ENCODE measurements at regions not wholly inside any gene's neighbourhood (a gene's known extent, or its start where the extent isn't known, plus 50 kb on each side); places are given as distances from the start of the nearest gene placed in this dataset.

DNA sequence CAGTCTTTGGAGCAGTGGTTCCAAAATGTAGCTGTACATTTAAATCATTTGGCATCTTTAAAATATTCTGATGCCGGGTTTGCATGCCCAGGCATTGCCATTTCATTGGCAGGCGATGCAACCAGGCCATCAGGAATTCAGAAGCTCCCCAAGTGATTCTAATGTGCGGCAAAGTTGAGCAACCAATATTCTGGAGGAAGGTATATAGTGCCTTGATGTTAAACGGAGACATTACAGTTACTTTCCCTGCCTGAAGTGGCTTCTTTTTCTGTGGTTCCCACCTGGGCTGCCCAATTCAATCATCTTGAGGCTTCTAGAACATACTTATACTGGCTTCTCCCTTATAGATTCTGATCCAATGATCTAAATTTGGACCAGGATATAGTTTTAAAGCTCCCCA, 68.7 kb upstream of the PGM2 start:
- no peak overlapping the region for H3K9ac ChIP-seq (ENCODE audit: low read length)

DNA sequence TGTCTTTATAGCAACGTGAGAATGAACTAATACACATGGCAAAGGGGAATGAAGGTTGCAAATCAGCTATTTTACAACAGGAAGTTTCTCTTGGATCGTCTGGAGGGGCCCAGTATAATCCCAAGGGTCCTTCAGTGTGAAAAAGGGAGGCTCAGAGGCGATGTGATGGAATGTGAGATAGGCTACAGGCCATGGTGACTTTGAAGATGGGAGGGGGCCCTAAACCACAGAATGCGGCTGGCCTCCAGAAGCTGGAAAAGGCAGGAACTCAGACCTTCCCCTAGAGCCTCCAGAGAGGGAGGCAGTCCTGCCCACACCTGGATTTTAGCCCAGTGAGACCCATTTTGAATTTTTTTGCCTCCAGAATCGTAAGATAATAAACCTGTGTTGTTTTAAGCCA, 69.4 kb upstream of the PGM2 start:
- ChIA-PET RAD21 (ENCODE audit: low non-redundant PET in 1 of 2, low total read pairs in 2 of 2, uncharacterized antibody in 2 of 2, unreplicated experiment in 2 of 2) (no interaction called here), CTCF (no interaction called here), POLR2A (no interaction called here)
- Histone ChIP-seq H3K27ac (ENCODE audit: low read depth, low read length) (no peak overlapping the region), H3K27me3 (ENCODE audit: insufficient read depth, low read length) (no peaks in the 10 kb centered on the region), H3K9ac (ENCODE audit: low read length) (no peak overlapping the region), H3K4me3 (replicated peaks in 1 of 2; ENCODE audit: low read depth in 1 of 2, low read length in 2 of 2) (no peak overlapping the region), H3K79me2 (ENCODE audit: insufficient read depth, low read length) (no peaks in the 10 kb centered on the region), H3K36me3 (ENCODE audit: control insufficient read depth in 1 of 2, insufficient read depth in 2 of 2, low read length in 2 of 2) (no peaks in the 10 kb centered on the region), H4K20me1 (ENCODE audit: insufficient read depth) (no peaks in the 10 kb centered on the region), H3K4me1 (ENCODE audit: control insufficient read depth in 1 of 2, insufficient read depth in 2 of 2, low read length in 2 of 2) (no peaks in the 10 kb centered on the region), H3K4me2 (ENCODE audit: low read length) (no peak overlapping the region), H3K9me3 (ENCODE audit: control insufficient read depth in 1 of 2, insufficient read depth in 1 of 2, low read depth in 1 of 2, low read length in 2 of 2) (no peaks in the 10 kb centered on the region), H3K9me2 (ENCODE audit: insufficient read depth) (no peaks in the 10 kb centered on the region), H2AFZ (ENCODE audit: low read depth, low read length, poor library complexity, severe bottlenecking) (no peak overlapping the region)
- ATAC-seq (no peak), DNase-seq (ENCODE audit: low read depth, low spot score) (no peak)
- BruUV-seq (replicated peaks), result no TSS peak
- intact Hi-C loops (cut with micrococcal nuclease), result no loop called here
- TF ChIP-seq, protein P1, sequence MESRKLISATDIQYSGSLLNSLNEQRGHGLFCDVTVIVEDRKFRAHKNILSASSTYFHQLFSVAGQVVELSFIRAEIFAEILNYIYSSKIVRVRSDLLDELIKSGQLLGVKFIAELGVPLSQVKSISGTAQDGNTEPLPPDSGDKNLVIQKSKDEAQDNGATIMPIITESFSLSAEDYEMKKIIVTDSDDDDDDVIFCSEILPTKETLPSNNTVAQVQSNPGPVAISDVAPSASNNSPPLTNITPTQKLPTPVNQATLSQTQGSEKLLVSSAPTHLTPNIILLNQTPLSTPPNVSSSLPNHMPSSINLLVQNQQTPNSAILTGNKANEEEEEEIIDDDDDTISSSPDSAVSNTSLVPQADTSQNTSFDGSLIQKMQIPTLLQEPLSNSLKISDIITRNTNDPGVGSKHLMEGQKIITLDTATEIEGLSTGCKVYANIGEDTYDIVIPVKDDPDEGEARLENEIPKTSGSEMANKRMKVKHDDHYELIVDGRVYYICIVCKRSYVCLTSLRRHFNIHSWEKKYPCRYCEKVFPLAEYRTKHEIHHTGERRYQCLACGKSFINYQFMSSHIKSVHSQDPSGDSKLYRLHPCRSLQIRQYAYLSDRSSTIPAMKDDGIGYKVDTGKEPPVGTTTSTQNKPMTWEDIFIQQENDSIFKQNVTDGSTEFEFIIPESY (IDR thresholded peaks at IDR 0.05; ENCODE audit: extremely low read depth, insufficient replicate concordance, low read length), result no peak
- TF ChIP-seq RAD21 (IDR thresholded peaks at IDR 0.05; ENCODE audit: low read depth) (no peak), FOSL1 (IDR thresholded peaks at IDR 0.05; ENCODE audit: low read depth) (no peak), POLR2A (IDR thresholded peaks at IDR 0.05; ENCODE audit: borderline replicate concordance, extremely low read depth, insufficient read depth, insufficient read length) (no peak), EZH2 (IDR thresholded peaks at IDR 0.05) (no peak), SP1 (IDR thresholded peaks at IDR 0.05; ENCODE audit: low read depth) (no peak), ELF1 (IDR thresholded peaks at IDR 0.05; ENCODE audit: borderline replicate concordance, low read depth) (no peak), JUND (IDR thresholded peaks at IDR 0.05) (no peak), SIN3A (IDR thresholded peaks at IDR 0.05; ENCODE audit: low read depth) (no peak), EGR1 (IDR thresholded peaks at IDR 0.05; ENCODE audit: low read depth) (no peak), ZFX (IDR thresholded peaks at IDR 0.05) (no peak), ZNF274 (IDR thresholded peaks at IDR 0.05; ENCODE audit: low read depth, low read length) (no peak)
- TF ChIP-seq, protein P2, sequence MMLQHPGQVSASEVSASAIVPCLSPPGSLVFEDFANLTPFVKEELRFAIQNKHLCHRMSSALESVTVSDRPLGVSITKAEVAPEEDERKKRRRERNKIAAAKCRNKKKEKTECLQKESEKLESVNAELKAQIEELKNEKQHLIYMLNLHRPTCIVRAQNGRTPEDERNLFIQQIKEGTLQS (IDR thresholded peaks at IDR 0.05), result no peak
- TF ChIP-seq, protein P3, sequence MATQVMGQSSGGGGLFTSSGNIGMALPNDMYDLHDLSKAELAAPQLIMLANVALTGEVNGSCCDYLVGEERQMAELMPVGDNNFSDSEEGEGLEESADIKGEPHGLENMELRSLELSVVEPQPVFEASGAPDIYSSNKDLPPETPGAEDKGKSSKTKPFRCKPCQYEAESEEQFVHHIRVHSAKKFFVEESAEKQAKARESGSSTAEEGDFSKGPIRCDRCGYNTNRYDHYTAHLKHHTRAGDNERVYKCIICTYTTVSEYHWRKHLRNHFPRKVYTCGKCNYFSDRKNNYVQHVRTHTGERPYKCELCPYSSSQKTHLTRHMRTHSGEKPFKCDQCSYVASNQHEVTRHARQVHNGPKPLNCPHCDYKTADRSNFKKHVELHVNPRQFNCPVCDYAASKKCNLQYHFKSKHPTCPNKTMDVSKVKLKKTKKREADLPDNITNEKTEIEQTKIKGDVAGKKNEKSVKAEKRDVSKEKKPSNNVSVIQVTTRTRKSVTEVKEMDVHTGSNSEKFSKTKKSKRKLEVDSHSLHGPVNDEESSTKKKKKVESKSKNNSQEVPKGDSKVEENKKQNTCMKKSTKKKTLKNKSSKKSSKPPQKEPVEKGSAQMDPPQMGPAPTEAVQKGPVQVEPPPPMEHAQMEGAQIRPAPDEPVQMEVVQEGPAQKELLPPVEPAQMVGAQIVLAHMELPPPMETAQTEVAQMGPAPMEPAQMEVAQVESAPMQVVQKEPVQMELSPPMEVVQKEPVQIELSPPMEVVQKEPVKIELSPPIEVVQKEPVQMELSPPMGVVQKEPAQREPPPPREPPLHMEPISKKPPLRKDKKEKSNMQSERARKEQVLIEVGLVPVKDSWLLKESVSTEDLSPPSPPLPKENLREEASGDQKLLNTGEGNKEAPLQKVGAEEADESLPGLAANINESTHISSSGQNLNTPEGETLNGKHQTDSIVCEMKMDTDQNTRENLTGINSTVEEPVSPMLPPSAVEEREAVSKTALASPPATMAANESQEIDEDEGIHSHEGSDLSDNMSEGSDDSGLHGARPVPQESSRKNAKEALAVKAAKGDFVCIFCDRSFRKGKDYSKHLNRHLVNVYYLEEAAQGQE (IDR thresholded peaks at IDR 0.05; ENCODE audit: low read depth), result no peak

More for the DNA sequence above, 68.7 kb upstream of the PGM2 start:
- H3K36me3 ChIP-seq (ENCODE audit: control insufficient read depth in 1 of 2, insufficient read depth in 2 of 2, low read length in 2 of 2), result no peaks in the 10 kb centered on the region
- H3K27me3 ChIP-seq (ENCODE audit: insufficient read depth, low read length), result no peaks in the 10 kb centered on the region
- ChIA-PET RAD21 (ENCODE audit: low non-redundant PET in 1 of 2, low total read pairs in 2 of 2, uncharacterized antibody in 2 of 2, unreplicated experiment in 2 of 2) (no interaction called here), POLR2A (no interaction called here), CTCF (no interaction called here)
- H2AFZ ChIP-seq (ENCODE audit: low read depth, low read length, poor library complexity, severe bottlenecking), result no peak overlapping the region
- H3K9me2 ChIP-seq (ENCODE audit: insufficient read depth), result no peaks in the 10 kb centered on the region
- DNase-seq (ENCODE audit: low read depth, low spot score), result no peak
- H3K4me1 ChIP-seq (ENCODE audit: control insufficient read depth in 1 of 2, insufficient read depth in 2 of 2, low read length in 2 of 2), result no peaks in the 10 kb centered on the region
- no peak for ATAC-seq
- H3K4me2 ChIP-seq (ENCODE audit: low read length), result no peak overlapping the region
- H3K79me2 ChIP-seq (ENCODE audit: insufficient read depth, low read length), result no peaks in the 10 kb centered on the region
- no peak overlapping the region for H3K27ac ChIP-seq (ENCODE audit: low read depth, low read length)
- TF ChIP-seq JUND (IDR thresholded peaks at IDR 0.05), result no peak
- TF ChIP-seq, protein P2 (IDR thresholded peaks at IDR 0.05), result no peak
- TF ChIP-seq, protein P4, sequence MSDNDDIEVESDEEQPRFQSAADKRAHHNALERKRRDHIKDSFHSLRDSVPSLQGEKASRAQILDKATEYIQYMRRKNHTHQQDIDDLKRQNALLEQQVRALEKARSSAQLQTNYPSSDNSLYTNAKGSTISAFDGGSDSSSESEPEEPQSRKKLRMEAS (IDR thresholded peaks at IDR 0.05), result no peak
- no peaks in the 10 kb centered on the region for H3K9me3 ChIP-seq (ENCODE audit: control insufficient read depth in 1 of 2, insufficient read depth in 1 of 2, low read depth in 1 of 2, low read length in 2 of 2)
- BruUV-seq (replicated peaks), result no TSS peak
- intact Hi-C loops (cut with micrococcal nuclease), result no loop called here
- H3K4me3 ChIP-seq (replicated peaks in 1 of 2; ENCODE audit: low read depth in 1 of 2, low read length in 2 of 2), result no peak overlapping the region
- no peaks in the 10 kb centered on the region for H4K20me1 ChIP-seq (ENCODE audit: insufficient read depth)
